ENCODE measurements at regions not wholly inside any gene's neighbourhood (a gene's known extent, or its start where the extent isn't known, plus 50 kb on each side); places are given as distances from the start of the nearest gene placed in this dataset.

DNA sequence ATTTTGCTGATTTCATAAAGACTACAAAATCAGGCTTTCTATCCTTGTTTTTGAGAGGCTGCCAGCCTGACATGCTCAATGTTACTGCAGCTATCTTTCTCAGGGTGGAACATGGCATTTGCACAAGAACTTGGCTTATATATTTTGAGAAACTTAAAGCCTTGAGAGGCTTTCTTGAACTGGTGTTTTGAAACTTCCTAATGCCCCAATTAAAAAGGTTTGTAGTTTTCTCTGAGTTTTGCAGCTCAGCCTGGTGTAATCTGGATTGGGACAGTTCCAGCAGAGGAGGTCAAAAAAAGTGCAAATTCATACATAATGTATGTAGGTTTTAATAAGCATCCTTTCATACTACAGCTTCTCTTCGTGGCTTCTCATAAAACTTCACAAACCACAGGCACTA is 223.4 kb downstream of the FAM76B start:
- no peak overlapping the region for H3K4me3 Mint-ChIP-seq
- peaks cover 3% of the 10 kb centered on the region for H3K27me3 Mint-ChIP-seq
- H3K27ac Mint-ChIP-seq, result no peak overlapping the region
- ChIA-PET CTCF (interaction anchor here (0.7 to 1.7 kb wide), 4 partner anchors 9 to 63 kb away, joined by 3 to 4 read pairs (median 3); no protein-coding TSS in a partner anchor), POLR2A (interaction anchor here (0.7 kb wide), 1 partner anchor 9 kb away, joined by 4 read pairs; no protein-coding TSS in a partner anchor)
- H3K4me1 Mint-ChIP-seq, result peaks cover 10% of the 10 kb centered on the region
- no peak for DNase-seq
- peaks cover 20% of the 10 kb centered on the region for H3K9me3 Mint-ChIP-seq
- H3K36me3 Mint-ChIP-seq (ENCODE audit: low read depth), result peaks cover 9% of the 10 kb centered on the region

DNA sequence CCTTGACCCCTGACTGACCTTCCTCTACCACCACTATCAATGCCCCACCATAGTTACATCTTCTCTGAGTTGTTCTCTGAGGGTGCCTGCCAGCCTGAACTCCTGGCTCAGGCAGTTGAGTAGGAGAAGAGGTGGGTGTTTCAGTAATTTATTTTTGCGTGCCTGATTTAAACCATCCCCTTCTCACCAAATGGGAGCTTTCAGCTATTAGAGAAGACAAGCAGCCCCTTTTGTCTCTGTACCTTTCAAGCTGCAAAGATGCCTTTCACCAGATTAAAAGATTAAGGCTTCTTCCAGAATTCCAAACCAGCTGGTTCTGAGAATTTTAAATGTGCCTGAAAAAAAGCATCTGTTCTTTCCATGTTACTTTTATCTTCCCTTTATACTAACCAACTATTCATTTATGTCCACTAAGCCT is 223.8 kb downstream of the FAM76B start:
- Mint-ChIP-seq H3K9me3 (peaks cover 20% of the 10 kb centered on the region), H3K4me1 (peaks cover 10% of the 10 kb centered on the region), H3K27ac (no peak overlapping the region), H3K4me3 (no peak overlapping the region), H3K36me3 (ENCODE audit: low read depth) (peaks cover 8% of the 10 kb centered on the region), H3K27me3 (peaks cover under 1% of the 10 kb centered on the region)
- CTCF ChIA-PET, result interaction anchor here (0.6 to 1.7 kb wide), 4 partner anchors 8 to 318 kb away, joined by 3 to 4 read pairs (median 3); no protein-coding TSS in a partner anchor
- POLR2A ChIA-PET, result interaction anchor here (0.7 kb wide), 1 partner anchor 8 kb away, joined by 4 read pairs; no protein-coding TSS in a partner anchor
- no peak for DNase-seq

DNA sequence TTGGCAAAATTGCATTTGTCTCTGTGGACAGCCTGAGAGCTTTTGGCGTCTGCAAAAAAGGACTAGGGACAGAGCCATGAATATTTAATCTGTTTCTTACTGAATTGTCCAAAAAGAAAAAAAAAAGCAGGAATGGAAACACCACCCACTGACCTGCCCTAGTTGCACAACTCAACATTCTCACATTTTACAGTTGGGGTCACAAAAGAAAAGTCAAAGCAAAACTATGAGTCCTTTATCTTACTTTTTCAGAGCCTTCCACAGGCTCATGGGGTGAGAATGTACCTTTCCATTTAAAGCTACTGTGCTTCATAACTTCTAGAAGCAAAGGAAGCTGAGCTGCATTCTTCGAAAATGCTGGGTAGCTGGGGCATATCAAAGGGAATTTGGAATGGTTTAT is 225.7 kb downstream of the FAM76B start:
- peaks cover 3% of the 10 kb centered on the region for H3K36me3 Mint-ChIP-seq (ENCODE audit: low read depth)
- peaks cover 10% of the 10 kb centered on the region for H3K4me1 Mint-ChIP-seq
- ChIA-PET CTCF (interaction anchor here (0.6 to 2.4 kb wide), 5 partner anchors 11 to 346 kb away, joined by 3 to 9 read pairs (median 3); no protein-coding TSS in a partner anchor), POLR2A (no interaction called here)
- DNase-seq, result no peak
- H3K27me3 Mint-ChIP-seq, result no peaks in the 10 kb centered on the region
- H3K4me3 Mint-ChIP-seq, result no peak overlapping the region
- peaks cover 15% of the 10 kb centered on the region for H3K9me3 Mint-ChIP-seq
- H3K27ac Mint-ChIP-seq, result no peak overlapping the region

DNA sequence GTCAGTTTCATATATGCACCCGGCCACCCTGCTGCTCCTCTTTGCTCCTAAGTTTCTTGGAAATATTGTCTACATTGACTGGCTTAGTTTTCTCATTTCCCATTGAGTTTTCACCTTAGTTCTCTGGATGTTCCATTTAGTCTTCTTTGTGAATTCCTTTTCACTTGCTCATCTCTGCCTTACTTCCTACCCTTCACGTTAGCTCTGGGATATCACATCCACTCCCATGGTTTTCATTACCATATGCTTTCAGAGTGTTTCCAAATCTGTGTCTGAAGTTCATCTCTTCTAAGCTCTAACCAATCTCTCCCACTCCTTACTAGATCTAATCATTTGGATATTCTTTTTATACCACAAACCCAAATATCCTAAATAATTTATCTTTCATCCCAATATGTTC is 226.4 kb downstream of the FAM76B start:
- no peak for DNase-seq
- Mint-ChIP-seq H3K27ac (no peak overlapping the region), H3K4me1 (peaks cover 10% of the 10 kb centered on the region), H3K4me3 (no peak overlapping the region), H3K36me3 (ENCODE audit: low read depth) (peaks cover 3% of the 10 kb centered on the region), H3K9me3 (peaks cover 10% of the 10 kb centered on the region), H3K27me3 (no peaks in the 10 kb centered on the region)
- CTCF ChIA-PET, result interaction anchor here (2.4 kb wide), 1 partner anchor 13 kb away, joined by 9 read pairs; no protein-coding TSS in a partner anchor
- POLR2A ChIA-PET, result no interaction called here

DNA sequence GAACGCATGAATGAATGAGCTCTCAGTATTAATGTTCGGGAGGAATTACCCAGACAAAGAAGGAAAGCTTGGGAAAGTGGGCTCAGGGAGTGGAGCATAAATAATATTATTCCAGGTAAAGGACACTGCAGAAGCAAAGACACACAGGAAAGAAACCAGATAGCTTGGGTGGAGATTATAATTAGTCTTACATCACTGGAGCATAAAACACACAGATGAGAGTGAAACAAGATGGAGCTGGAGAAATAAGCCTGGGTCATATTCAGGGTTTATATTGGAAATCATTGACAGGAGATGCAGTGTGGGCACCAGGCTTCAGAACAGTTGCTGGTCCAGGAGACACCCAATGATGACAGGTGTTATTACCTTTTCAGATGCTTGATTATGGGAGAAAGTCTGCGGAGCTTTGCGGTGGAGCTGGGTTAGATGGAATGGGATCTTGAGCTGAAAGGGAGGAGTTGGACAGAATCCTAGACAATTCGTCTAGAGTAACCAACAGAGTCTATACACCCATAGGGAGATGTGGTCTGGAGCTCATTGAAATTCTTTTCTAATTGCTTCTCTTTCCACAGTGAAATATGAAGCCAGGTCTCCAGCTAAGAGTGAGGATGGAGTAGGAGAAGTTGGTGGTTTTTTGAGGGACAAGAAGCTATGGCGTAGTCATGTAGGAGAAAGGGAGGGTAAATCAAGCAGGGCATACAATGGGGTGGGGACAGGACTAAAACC is 227.2 kb downstream of the FAM76B start:
- DNase-seq, result no peak
- Mint-ChIP-seq H3K4me1 (peaks cover 10% of the 10 kb centered on the region), H3K27me3 (no peaks in the 10 kb centered on the region), H3K36me3 (ENCODE audit: low read depth) (peaks cover 3% of the 10 kb centered on the region), H3K4me3 (no peak overlapping the region), H3K27ac (no peak overlapping the region), H3K9me3 (peaks cover 6% of the 10 kb centered on the region)
- POLR2A ChIA-PET, result interaction anchor here (0.6 kb wide), 1 partner anchor 149 kb away, joined by 3 read pairs; no protein-coding TSS in a partner anchor
- CTCF ChIA-PET, result interaction anchor here (2.0 kb wide), 1 partner anchor 143 kb away, joined by 4 read pairs; no protein-coding TSS in a partner anchor

DNA sequence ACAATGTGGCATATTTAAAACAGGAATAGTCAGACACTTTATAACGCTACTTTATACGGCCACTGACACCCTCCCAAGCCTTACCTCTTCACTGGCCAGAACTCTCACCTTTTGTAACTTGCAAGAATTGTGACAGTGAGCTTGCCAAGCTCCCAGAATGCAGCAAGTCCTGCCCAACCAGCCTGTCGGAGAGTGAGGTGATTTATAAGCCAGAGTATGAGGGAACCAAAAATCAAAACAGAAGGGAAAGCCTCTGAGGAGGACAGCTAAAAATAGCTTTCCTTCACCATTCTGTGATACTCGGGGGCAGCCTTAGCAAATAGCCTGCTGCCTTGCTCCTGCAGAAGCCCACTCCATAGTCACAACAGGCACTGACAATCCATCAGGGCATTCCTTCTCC is 229.7 kb downstream of the FAM76B start:
- Mint-ChIP-seq H3K4me3 (no peak overlapping the region), H3K4me1 (peaks cover 29% of the 10 kb centered on the region), H3K27me3 (no peaks in the 10 kb centered on the region), H3K27ac (no peak overlapping the region), H3K9me3 (peaks cover 6% of the 10 kb centered on the region), H3K36me3 (ENCODE audit: low read depth) (peaks cover 1% of the 10 kb centered on the region)
- CTCF ChIA-PET, result no interaction called here
- POLR2A ChIA-PET, result no interaction called here
- DNase-seq, result no peak

GRCh38 chr11:95557376-95557775 is 232.2 kb downstream of the FAM76B start:
- no peak overlapping the region for H3K27ac Mint-ChIP-seq
- ChIA-PET CTCF (interaction anchor here (1.0 to 2.3 kb wide), 4 partner anchors 9 to 148 kb away, joined by 3 to 13 read pairs (median 4); no protein-coding TSS in a partner anchor), POLR2A (interaction anchor here (0.8 kb wide), 1 partner anchor 9 kb away, joined by 4 read pairs; no protein-coding TSS in a partner anchor)
- H3K9me3 Mint-ChIP-seq, result peaks cover 6% of the 10 kb centered on the region
- peaks cover 1% of the 10 kb centered on the region for H3K36me3 Mint-ChIP-seq (ENCODE audit: low read depth)
- H3K27me3 Mint-ChIP-seq, result no peaks in the 10 kb centered on the region
- H3K4me1 Mint-ChIP-seq, result peaks cover 29% of the 10 kb centered on the region
- no peak overlapping the region for H3K4me3 Mint-ChIP-seq
- DNase-seq, result no peak

DNA sequence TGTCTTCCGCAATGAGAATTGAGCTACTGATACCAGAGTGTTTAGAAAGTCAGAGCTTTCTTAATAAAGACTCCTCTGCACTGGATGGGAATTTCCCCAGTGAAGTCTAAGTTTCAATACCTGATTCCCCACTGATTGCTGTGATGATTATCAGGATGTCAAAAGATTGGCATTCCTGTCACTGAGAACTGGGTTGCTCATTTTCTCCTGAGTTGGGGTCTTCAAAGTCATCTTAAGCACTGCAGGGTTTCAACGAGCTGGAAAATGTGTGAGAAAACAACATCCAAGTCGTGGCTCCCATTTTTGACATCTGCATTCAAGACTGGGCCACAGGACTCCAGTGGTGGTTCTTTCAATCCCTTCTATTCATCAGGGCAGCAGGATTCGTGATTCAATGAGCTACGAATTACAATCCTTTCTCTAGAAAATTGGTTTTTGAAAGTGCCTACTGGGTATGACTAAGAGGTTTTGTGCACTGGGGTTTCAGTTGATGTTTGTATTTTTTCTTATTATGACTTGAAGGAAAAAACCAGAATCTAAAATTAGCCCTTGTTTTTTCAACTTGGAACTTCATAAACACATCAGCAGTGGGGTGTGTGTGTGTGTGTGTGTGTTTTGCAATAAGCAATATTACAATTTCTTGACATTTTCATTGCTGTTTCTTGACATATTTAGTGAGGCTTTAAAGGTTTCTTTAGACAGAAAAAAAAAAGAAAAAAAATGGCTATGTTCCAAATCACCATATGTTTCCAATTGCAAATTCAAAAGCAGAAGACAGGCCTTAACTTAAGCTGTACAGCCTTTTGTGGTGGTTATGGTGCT is 233.0 kb downstream of the FAM76B start:
- ChIA-PET CTCF (interaction anchor here (0.6 to 2.3 kb wide), 7 partner anchors 10 to 68 kb away, joined by 3 to 13 read pairs (median 4); no protein-coding TSS in a partner anchor), POLR2A (interaction anchor here (0.8 kb wide), 1 partner anchor 9 kb away, joined by 4 read pairs; no protein-coding TSS in a partner anchor)
- DNase-seq, result no peak
- peaks cover 29% of the 10 kb centered on the region for H3K4me1 Mint-ChIP-seq
- H3K27ac Mint-ChIP-seq, result no peak overlapping the region
- no peak overlapping the region for H3K4me3 Mint-ChIP-seq
- no peaks in the 10 kb centered on the region for H3K27me3 Mint-ChIP-seq
- peaks cover 1% of the 10 kb centered on the region for H3K36me3 Mint-ChIP-seq (ENCODE audit: low read depth)
- H3K9me3 Mint-ChIP-seq, result peaks cover 6% of the 10 kb centered on the region

- no peak overlapping the region for H3K27ac Mint-ChIP-seq
- H3K36me3 Mint-ChIP-seq (ENCODE audit: low read depth), result peaks cover 1% of the 10 kb centered on the region
- POLR2A ChIA-PET, result no interaction called here
- H3K27me3 Mint-ChIP-seq, result no peaks in the 10 kb centered on the region
- peaks cover 29% of the 10 kb centered on the region for H3K4me1 Mint-ChIP-seq
- no peak for DNase-seq
- H3K4me3 Mint-ChIP-seq, result no peak overlapping the region
- CTCF ChIA-PET, result interaction anchor here (0.6 to 2.3 kb wide), 5 partner anchors 10 to 37 kb away, joined by 3 to 13 read pairs (median 4); no protein-coding TSS in a partner anchor
- H3K9me3 Mint-ChIP-seq, result peaks cover 6% of the 10 kb centered on the region
Observed at GRCh38 chr11:95556011-95556341, 233.6 kb downstream of the FAM76B start.

GRCh38 chr11:95554911-95555310 is 234.7 kb downstream of the FAM76B start:
- DNase-seq, result no peak
- Mint-ChIP-seq H3K27me3 (no peaks in the 10 kb centered on the region), H3K9me3 (peaks cover 7% of the 10 kb centered on the region), H3K4me3 (no peak overlapping the region), H3K27ac (no peak overlapping the region), H3K36me3 (ENCODE audit: low read depth) (peaks cover 1% of the 10 kb centered on the region), H3K4me1 (peaks cover 30% of the 10 kb centered on the region)
- CTCF ChIA-PET, result no interaction called here
- POLR2A ChIA-PET, result interaction anchor here (0.6 kb wide), 1 partner anchor 325 kb away, joined by 6 read pairs; no protein-coding TSS in a partner anchor

GRCh38 chr11:95549301-95549700 is 240.3 kb downstream of the FAM76B start:
- Mint-ChIP-seq H3K27ac (no peak overlapping the region), H3K9me3 (peaks cover 6% of the 10 kb centered on the region), H3K36me3 (ENCODE audit: low read depth) (peaks cover 2% of the 10 kb centered on the region), H3K27me3 (no peaks in the 10 kb centered on the region), H3K4me1 (peaks cover 32% of the 10 kb centered on the region), H3K4me3 (no peak overlapping the region)
- no peak for DNase-seq
- POLR2A ChIA-PET, result no interaction called here
- CTCF ChIA-PET, result no interaction called here

DNA sequence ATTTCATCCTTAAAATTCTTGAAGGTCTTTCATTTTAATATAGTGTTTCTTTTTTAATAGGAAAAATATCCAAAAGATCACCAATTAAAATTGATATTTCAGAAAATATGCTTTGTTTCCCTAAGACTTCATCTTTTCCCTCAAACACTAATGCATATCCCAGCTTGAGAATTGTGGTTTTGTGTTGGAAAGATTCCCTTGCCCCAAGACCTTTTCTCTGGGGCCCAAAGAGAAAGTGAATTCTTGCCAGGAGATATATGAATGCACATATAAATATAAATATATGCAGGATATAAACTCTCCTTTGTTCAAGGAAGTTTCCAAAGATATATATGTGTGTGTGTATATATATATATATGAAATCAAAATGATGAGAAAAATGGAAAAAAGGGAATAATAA is 241.2 kb downstream of the FAM76B start:
- Mint-ChIP-seq H3K27me3 (no peaks in the 10 kb centered on the region), H3K9me3 (peaks cover 6% of the 10 kb centered on the region), H3K4me3 (no peak overlapping the region), H3K4me1 (peaks cover 26% of the 10 kb centered on the region), H3K36me3 (ENCODE audit: low read depth) (peaks cover 2% of the 10 kb centered on the region), H3K27ac (no peak overlapping the region)
- DNase-seq, result no peak
- POLR2A ChIA-PET, result no interaction called here
- CTCF ChIA-PET, result no interaction called here

DNA sequence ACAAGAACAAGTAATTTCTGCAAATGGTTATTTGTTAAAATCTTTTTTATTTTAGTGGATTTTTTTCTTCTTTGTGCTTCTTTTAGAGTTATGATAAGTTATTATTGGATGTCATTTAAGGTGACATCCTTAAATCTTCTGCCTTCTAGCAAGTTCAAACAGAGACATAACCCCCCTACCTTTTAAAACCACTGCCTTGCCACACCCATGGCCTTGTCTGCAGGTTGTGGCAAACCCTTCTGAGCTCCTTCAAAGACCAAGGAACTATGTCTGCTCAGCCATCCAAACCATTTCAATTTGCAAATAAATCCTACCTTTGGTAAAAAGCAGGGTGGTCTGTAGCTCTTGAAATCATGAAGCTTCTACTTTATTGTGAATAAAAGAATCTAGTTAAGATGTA is 241.6 kb downstream of the FAM76B start:
- DNase-seq, result no peak
- ChIA-PET CTCF (no interaction called here), POLR2A (no interaction called here)
- Mint-ChIP-seq H3K27me3 (no peaks in the 10 kb centered on the region), H3K4me1 (peaks cover 26% of the 10 kb centered on the region), H3K27ac (no peak overlapping the region), H3K36me3 (ENCODE audit: low read depth) (peaks cover 2% of the 10 kb centered on the region), H3K9me3 (peaks cover 6% of the 10 kb centered on the region), H3K4me3 (no peak overlapping the region)

Data from activated CD4-positive, alpha-beta T cell treated with anti-CD3 and anti-CD28 coated beads, Interleukin-2, amount 10 ng/mL, durations not matched to agents 7 days and 5 days (primary cell).